HG02852 (cell line): ENCODE measurements at regions not wholly inside any gene's neighbourhood (a gene's known extent, or its start where the extent isn't known, plus 50 kb on each side); places are given as distances from the start of the nearest gene placed in this dataset.

Experiments
- ATAC-seq: cut with Tn5 transposase; IDR thresholded peaks from one replicate; pipeline ENCODE4 v1.9.1; 2021; ENCODE audit warnings: mild to moderate bottlenecking, moderate library complexity; ENCODE audit not compliant: unreplicated experiment

DNA sequence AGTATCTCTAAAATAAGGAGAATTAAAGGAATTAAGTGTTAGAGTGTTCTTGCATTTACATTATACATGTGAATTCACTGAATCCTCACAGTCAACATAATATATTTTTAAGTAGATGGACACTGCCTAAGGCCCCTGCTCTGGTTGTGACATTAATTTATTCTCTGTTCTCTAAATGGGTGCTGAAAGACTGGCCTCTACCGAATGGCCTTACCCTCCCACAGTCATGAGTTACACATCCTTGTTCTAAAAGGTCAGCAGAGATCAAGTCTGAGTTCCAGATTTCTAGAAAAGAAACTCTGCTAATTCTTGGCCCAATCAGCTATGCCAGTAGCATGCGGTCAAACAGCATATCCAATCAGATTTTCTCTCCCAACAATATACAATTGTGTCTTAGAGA is 193.2 kb downstream of the TM2D1 start:
- no peak for ATAC-seq

GRCh38 chr1:61523893-61524605 is 200.9 kb downstream of the TM2D1 start:
- no peak for ATAC-seq

DNA sequence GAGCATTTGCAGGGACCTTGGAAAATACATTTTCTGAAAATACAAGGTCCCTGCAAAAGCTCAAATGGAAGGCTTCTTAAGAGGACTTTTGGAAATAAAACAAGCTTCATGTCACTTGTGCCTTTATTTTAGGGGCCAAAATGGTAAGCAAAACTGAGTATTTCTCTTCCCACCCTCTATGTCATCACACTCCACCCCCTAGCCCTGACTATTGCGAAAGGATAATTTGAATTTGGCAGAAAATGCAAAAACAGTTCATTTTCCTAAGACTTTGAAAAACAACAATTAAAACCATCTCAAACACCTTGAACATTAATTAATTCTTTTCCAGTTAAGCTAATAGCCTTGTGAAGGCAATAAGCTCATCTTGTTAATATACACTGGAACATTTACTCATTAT is 201.7 kb downstream of the TM2D1 start:
- ATAC-seq = no peak

GRCh38 chr1:61520401-61520800 is 204.5 kb downstream of the TM2D1 start:
- no peak for ATAC-seq

DNA sequence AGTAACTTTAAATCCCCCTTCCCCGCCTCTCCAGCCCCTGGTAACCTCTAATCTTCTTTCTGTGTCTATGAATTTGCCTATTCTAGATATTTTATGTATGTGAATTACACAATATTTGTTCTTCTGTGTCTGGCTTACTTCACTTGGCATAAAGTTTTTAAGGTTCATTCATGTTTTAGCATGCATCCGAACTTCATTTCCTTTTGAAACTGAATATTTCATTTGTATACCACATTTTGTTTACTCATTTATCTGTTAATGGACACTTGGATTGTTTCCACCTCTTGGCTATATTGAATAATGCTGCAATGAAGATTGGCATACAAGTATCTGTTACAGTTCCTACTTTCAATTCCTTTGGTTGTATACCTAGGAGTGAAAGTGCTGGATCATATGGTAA is 205.3 kb downstream of the TM2D1 start:
- ATAC-seq = no peak

GRCh38 chr1:61518670-61519400 is 206.1 kb downstream of the TM2D1 start:
- ATAC-seq = peak; percentile 72

- ATAC-seq = no peak
Observed at GRCh38 chr1:61517345-61517744, 207.6 kb downstream of the TM2D1 start.

DNA sequence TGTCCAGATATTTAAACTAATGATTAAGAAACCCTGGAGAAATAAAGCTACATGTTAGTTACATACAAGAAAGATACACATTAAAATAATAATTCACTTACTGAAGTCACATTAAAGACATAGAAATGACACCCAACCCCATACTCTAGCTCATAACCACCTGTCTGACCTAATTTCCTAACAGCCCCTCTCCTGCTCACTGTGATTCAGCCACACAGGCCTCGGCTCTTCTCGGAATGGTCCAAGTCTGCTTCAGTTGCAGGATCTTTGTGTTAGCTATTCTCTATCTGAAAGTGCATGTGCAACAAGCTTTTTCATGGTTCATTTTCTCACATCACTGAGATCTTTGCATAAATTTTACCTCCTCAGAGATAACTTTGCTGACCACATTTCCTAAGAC is 209.8 kb downstream of the TM2D1 start:
- no peak for ATAC-seq
